ENCODE measurements at regions not wholly inside any gene's neighbourhood (a gene's known extent, or its start where the extent isn't known, plus 50 kb on each side); places are given as distances from the start of the nearest gene placed in this dataset.

DNA sequence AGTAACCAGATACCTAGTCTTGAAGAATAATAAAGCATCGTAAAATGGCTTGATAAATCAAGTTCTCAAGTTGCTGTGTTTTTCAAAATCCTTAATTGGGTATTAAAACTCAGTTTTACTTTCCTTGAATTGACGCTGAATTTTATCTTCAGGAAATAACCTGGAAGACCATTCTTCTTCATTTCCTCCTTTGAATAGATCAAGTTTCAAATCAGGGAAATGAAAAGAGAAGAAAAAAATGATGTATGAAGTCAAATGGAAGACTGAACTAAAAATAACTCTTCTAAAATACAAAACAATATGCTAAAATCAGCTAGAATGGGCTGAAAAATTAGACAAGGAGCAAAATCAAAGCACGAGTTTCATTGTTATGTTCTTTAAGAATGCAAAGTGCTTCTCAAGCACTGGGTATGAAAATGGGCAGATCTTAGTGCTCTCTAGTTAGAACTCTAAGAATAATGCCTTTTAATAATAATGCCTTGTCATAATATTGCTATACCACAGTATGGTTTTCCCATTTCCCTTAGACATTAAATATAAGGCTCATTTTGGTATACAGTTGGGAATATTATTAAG, 54.6 kb upstream of the CLEC14A start:
- no peak for DNase-seq (ENCODE audit: low spot score)

DNA sequence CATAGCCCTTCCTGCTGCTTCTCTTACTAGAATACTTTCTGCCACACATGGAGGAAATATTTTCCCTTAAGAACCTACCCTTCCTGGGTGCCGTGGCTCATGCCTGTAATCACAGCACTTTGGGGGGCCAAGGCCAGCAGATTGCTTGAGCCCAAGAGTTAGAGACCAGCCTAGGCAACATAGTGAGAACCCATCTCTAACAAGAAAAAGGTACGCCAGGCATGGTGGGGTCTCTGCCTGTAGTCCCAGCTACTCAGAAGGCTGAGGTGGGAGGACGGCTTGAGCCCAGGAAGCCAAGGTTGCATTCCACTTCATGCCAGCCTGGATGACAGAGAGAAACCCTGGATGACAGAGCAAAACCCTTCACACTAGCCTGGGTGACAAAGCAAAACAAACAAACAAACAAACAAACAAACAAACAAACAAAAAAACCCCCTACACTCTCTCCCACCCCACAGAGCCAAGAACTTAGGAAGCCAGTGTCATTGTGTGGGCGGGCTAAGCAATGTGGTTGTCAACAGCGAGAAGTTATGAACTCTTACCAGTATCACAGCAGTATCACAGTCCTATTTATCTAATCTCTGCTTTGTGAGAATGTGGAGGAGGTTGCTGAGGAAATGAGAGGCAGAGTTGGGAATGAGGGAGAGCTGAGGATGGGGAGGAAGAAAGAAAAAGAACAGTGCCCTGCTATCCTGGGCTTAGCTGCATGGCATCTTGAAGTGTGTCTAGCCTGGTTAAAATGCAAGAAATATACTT, 53.8 kb upstream of the CLEC14A start:
- DNase-seq (ENCODE audit: low spot score), result no peak

Data from CD4-positive, alpha-beta T cell treated with Interleukin-2 at 100 ng/mL for 4 hours (primary cell).